HepG2 (cell line): ENCODE measurements at regions not wholly inside any gene's neighbourhood (a gene's known extent, or its start where the extent isn't known, plus 50 kb on each side); places are given as distances from the start of the nearest gene placed in this dataset.

Experiments used
- ATAC-seq: fragments of 200-7000 bp; cut with Tn5 transposase; 3 replicates; pipeline ENCODE4 v1.9.1; 2020; ENCODE audit warnings: mild to moderate bottlenecking, moderate library complexity
- BruUV-seq: library from RNA; stranded (reverse); fragments of 400-500 nt; replicated peaks from 2 replicates; lab custom pipeline; 2021; lab: Mats Ljungman, UMichigan
- CTCF ChIA-PET: fragments of 300-600 bp; formaldehyde crosslinking; extraction: SDS; loops from one replicate; lab custom pipeline; 2021; ENCODE audit warnings: low total read pairs, inconsistent platforms, low intra/inter-chr PET ratio; lab: Yijun Ruan, JAX
- POLR2A ChIA-PET: fragments of 350-600 bp; sonication (Branson Sonifier 250); formaldehyde crosslinking; loops from one replicate; lab custom pipeline; 2020; ENCODE audit warnings: antibody characterized with exemption, inconsistent platforms; lab: Yijun Ruan, JAX
- DNase-seq: peaks from one replicate; pipeline ENCODE4 v3.0.0-alpha.2; 2015; ENCODE audit warnings: low spot score
- FAIRE-seq: peaks from 3 replicates; lab custom pipeline; 2011; peaks lifted over from hg19 to GRCh38; lab: Jason Lieb, UNC
- H2AFZ ChIP-seq: one replicate; pipeline ENCODE4 v1.6.1; 2011; ENCODE audit warnings: low read length, inconsistent platforms
- H3K27ac ChIP-seq: fragments of 300-600 bp; 3 replicates; pipeline ENCODE4 v1.8.0; 2011; ENCODE audit warnings: mixed run types, mild to moderate bottlenecking, mixed read lengths, low read length, inconsistent platforms; ENCODE audit not compliant: insufficient read depth; ENCODE audit errors: extremely low read length
- H3K27me3 ChIP-seq, 2 experiments: fragments of 200-600 bp in 1 of 2; 2 replicates in 1 of 2; 3 replicates in 1 of 2; pipeline versions ENCODE4 v1.6.0 to v1.8.0; 2011; ENCODE audit warnings: low read length in 2 of 2, mild to moderate bottlenecking in 2 of 2, moderate library complexity in 2 of 2, inconsistent platforms in 1 of 2; ENCODE audit not compliant: insufficient read depth in 2 of 2, control insufficient read depth in 1 of 2
- H3K36me3 ChIP-seq, 2 experiments: fragments of 200-600 bp in 1 of 2; replicated peaks in 1 of 2; 2 replicates in 1 of 2; 3 replicates in 1 of 2; pipeline versions ENCODE4 v1.5.1 to v1.8.0; 2011; ENCODE audit warnings: low read length in 2 of 2, inconsistent platforms in 1 of 2; ENCODE audit not compliant: insufficient read depth in 2 of 2, control insufficient read depth in 1 of 2
- H3K4me1 ChIP-seq: 2 replicates; pipeline ENCODE4 v1.5.1; 2012; ENCODE audit warnings: low read length, inconsistent platforms; ENCODE audit not compliant: insufficient read depth
- H3K4me2 ChIP-seq: 2 replicates; pipeline ENCODE4 v1.6.0; 2011; ENCODE audit warnings: low read depth, low read length, inconsistent platforms
- H3K4me3 ChIP-seq, 3 experiments: fragments of 200-600 bp in 1 of 3; sonication (generic), shearing (Covaris generic) in 1 of 3; replicated peaks in 1 of 3; 2 replicates each; pipeline ENCODE4 v1.5.1; 2011 to 2016; ENCODE audit warnings: low read length in 3 of 3, inconsistent platforms in 2 of 3, low read depth in 2 of 3, mild to moderate bottlenecking in 2 of 3, control low read depth in 1 of 3, mixed read lengths in 1 of 3; ENCODE audit not compliant: insufficient read depth in 1 of 3
- H3K79me2 ChIP-seq: one replicate; pipeline ENCODE4 v1.6.1; 2011; ENCODE audit warnings: low read length, inconsistent platforms; ENCODE audit not compliant: insufficient read depth
- H3K9ac ChIP-seq: 2 replicates; pipeline ENCODE4 v1.6.0; 2011; ENCODE audit warnings: mild to moderate bottlenecking, low read depth, low read length, inconsistent platforms; ENCODE audit not compliant: insufficient read depth
- H3K9me3 ChIP-seq: 2 replicates; pipeline ENCODE4 v1.5.1; 2012; ENCODE audit warnings: mild to moderate bottlenecking, low read length
- H4K20me1 ChIP-seq: 2 replicates; pipeline ENCODE4 v1.6.0; 2011; ENCODE audit warnings: inconsistent platforms, mild to moderate bottlenecking, low read length, moderate library complexity; ENCODE audit not compliant: insufficient read depth
- CHD2 ChIP-seq: IDR thresholded peaks from 2 replicates; pipeline ENCODE4 v1.6.1; 2011; ENCODE audit warnings: low read depth, low read length, improper control_type of control experiment
- FOXK1 ChIP-seq: sonication (generic); formaldehyde crosslinking; IDR thresholded peaks from 2 replicates; pipeline ENCODE4 v1.4.0; 2020; ENCODE audit warnings: low read depth, missing genetic modification reagents, borderline replicate concordance
- RARG ChIP-seq: sonication (generic); formaldehyde crosslinking; IDR thresholded peaks from 2 replicates; pipeline ENCODE4 v1.4.0; 2020; ENCODE audit warnings: low read depth, mild to moderate bottlenecking, missing genetic modification reagents
- TAF1 ChIP-seq: sonication (generic); formaldehyde crosslinking; IDR thresholded peaks from 2 replicates; pipeline ENCODE4 v1.4.0; 2020; ENCODE audit warnings: missing genetic modification reagents
- ZBTB7B ChIP-seq: sonication (generic); formaldehyde crosslinking; IDR thresholded peaks from 2 replicates; pipeline ENCODE4 v1.4.0; 2020; ENCODE audit warnings: missing genetic modification reagents
- ZNF10 ChIP-seq: sonication (generic); formaldehyde crosslinking; IDR thresholded peaks from 2 replicates; pipeline ENCODE4 v1.4.0; 2020; ENCODE audit warnings: mild to moderate bottlenecking, low read depth, missing genetic modification reagents, borderline replicate concordance
- ZNF567 ChIP-seq: sonication (generic); formaldehyde crosslinking; IDR thresholded peaks from 2 replicates; pipeline ENCODE4 v1.8.1; 2023; ENCODE audit warnings: mild to moderate bottlenecking, missing genetic modification reagents, borderline replicate concordance
- WGBS: methylation state at CpG from one replicate; pipeline ENCODE4 v1.1.6; 2017; ENCODE audit warnings: low lambda C conversion rate; 5-methylcytosine and 5-hydroxymethylcytosine counted together
- in situ Hi-C: cut with HindIII; loops from 2 replicates; pipeline ENCODE4 v1.10.0; 2017; ENCODE audit warnings: low pct_unique_long_range_greater_than_20kb; ENCODE audit not compliant: extremely low pct_ligation_motif_present
- intact Hi-C: fragments of 100-400 bp; cut with micrococcal nuclease; formaldehyde crosslinking; loops from one replicate; pipeline ENCODE4 v1.10.0; 2022; ENCODE audit not compliant: unreplicated experiment

GRCh38 chr7:13236026-13236425 lies 548.6 kb downstream of the ARL4A start:
- intact Hi-C loops, result no loop called here
- in situ Hi-C loops, result no loop called here
- Histone ChIP-seq H3K79me2 (no peaks in the 10 kb centered on the region), H3K27me3 (no peaks in the 10 kb centered on the region), H3K9ac (no peak overlapping the region), H3K4me2 (no peak overlapping the region), H3K4me3 (no peak overlapping the region), H3K4me1 (no peaks in the 10 kb centered on the region), H3K36me3 (no peaks in the 10 kb centered on the region), H3K27ac (no peak overlapping the region), H2AFZ (no peak overlapping the region), H3K9me3 (no peaks in the 10 kb centered on the region), H4K20me1 (no peaks in the 10 kb centered on the region)
- CTCF ChIA-PET, result no interaction called here
- FAIRE-seq (no peak), ATAC-seq (no peak), DNase-seq (no peak)
- no peak for TF ChIP-seq RARG (CRISPR knock-in tag)
- TF ChIP-seq FOXK1 (CRISPR knock-in tag), result no peak
- TF ChIP-seq ZBTB7B (CRISPR knock-in tag), result no peak
- no peak for TF ChIP-seq TAF1 (CRISPR knock-in tag)
- TF ChIP-seq CHD2, result no peak
- no TSS peak for BruUV-seq
- POLR2A ChIA-PET, result no interaction called here
- WGBS, result 7% methylated on average over 1 of the region's 1 CpG

GRCh38 chr7:13240349-13240748 lies 552.9 kb downstream of the ARL4A start:
- no peak overlapping the region for H3K27ac ChIP-seq
- no TSS peak for BruUV-seq
- ChIA-PET POLR2A (no interaction called here), CTCF (no interaction called here)
- H3K36me3 ChIP-seq, result no peaks in the 10 kb centered on the region
- in situ Hi-C loops, result no loop called here
- H3K4me1 ChIP-seq, result no peaks in the 10 kb centered on the region
- no peaks in the 10 kb centered on the region for H3K27me3 ChIP-seq
- DNase-seq (no peak), FAIRE-seq (no peak), ATAC-seq (no peak)
- H3K4me3 ChIP-seq, result no peak overlapping the region
- no peak overlapping the region for H3K4me2 ChIP-seq
- TF ChIP-seq ZNF10 (CRISPR knock-in tag) (no peak), ZNF567 (CRISPR knock-in tag) (no peak)
- H4K20me1 ChIP-seq, result no peaks in the 10 kb centered on the region
- WGBS, result 55% methylated on average over 2 of the region's 2 CpGs
- H3K9ac ChIP-seq, result no peak overlapping the region
- H3K9me3 ChIP-seq, result no peaks in the 10 kb centered on the region
- H3K79me2 ChIP-seq, result no peaks in the 10 kb centered on the region
- no peak overlapping the region for H2AFZ ChIP-seq
- intact Hi-C loops, result no loop called here
